NCI-H2107 (cell line): ENCODE measurements at regions not wholly inside any gene's neighbourhood (a gene's known extent, or its start where the extent isn't known, plus 50 kb on each side); places are given as distances from the start of the nearest gene placed in this dataset.

Experiments used
- DNase-seq: peaks from one replicate; lab custom pipeline; 2025; lab: John Stamatoyannopoulos, UW

DNA sequence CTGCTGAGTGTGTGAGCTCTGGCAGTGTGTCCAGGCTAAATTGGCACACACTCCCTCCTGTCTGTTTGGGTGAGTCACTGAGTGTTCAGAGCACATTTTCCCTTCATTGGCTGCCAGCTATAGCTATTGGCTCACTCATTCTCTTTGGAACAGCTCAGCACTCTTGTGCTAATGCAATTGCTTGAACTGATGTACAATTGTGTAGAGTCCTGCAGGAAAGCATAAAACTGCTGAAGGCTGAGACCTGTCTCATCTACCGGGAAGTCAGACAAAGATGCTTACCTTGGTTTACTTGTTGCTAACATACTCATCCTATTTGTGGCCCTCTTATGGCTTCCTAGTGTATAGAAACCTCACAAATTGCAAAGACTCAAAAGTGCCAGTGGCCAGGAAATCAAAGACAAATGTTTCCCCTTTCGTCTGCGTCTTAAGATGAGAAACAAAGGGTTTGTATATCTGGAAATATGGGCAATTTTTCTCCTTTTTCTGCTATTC, 351.0 kb downstream of the BCKDHB start:
- no peak for DNase-seq

DNA sequence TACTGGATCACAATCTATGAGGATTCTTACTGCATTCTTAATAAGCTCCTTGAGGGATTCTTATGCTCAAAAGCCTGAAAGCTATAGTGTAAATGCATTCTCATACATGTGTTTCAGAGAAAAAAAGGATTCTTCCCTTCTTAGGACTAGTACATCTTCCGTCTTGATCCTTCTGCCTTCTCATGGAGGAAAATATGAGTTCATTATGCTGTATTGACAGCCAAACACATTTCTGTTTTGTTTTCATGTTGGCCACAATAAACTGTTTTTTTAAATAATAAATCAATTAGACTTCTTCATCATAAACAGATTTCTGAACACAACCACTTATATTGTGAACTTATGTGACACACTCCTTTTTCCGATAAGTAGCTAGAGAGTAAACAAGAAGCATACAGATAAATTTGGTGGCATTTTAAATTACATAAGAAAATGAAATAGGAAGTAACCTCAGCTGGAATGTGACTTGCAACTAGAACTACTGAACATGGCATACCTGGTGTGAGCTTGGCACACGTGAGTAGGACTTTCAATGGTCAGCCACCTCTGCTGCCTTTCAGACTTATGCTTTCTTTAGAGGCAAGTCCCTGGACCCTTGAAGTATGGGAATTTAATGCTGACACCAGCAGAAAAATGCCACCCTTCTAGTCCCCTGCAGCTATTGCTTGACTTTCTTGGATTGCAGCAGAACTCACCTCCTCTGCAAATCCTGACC, 350.4 kb downstream of the BCKDHB start:
- no peak for DNase-seq

DNA sequence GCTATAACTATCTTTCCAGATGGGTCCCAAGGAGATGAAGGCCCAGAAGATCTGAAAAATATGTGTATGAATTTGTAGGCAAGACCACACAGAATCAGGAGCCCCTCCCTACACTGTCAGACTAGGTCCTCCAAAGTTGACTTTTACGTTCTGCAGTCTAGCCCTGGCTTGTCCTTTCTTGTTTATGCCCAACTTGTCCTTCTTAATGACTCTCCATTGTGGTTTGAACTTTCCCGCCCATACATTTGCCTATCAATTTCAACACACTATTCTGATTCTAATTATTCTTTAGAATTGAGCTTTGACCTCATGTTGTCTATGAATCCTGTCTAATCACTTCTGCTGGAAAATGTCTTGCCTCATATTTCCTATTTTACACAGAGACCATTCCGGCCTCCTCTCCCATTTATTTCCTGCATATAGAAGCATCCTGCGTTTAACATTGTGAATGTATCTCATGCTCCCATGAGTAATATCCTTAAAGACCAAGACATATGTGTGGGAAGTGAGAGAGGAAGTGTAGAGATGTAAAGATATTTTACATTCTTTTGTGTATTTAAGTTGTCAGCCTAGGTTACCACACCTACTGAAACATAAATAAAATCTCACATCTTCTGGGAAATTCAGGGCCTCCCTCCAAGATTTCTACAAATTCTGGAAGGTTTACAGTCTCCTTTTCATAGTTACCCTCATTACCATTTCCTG, 348.3 kb downstream of the BCKDHB start:
- DNase-seq, result no peak

DNA sequence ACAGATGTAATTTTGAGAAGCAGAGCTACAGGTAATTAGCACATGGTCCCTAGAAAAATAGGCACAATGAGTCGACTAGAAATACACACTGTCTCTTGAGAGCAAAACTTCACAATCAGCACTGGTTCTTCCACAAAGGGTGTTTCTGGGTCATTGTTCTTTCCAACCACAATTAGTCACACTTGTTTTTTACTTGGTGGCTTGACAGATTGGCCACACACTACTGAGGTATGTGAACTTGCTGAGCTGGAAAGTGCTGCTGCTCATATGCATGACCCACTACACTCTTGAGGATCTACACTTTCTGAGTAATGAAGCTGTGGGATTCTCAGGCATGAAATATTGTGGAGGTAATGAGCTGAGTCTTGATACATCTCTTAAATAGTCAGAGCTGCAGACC, 347.7 kb downstream of the BCKDHB start:
- DNase-seq, result no peak

DNA sequence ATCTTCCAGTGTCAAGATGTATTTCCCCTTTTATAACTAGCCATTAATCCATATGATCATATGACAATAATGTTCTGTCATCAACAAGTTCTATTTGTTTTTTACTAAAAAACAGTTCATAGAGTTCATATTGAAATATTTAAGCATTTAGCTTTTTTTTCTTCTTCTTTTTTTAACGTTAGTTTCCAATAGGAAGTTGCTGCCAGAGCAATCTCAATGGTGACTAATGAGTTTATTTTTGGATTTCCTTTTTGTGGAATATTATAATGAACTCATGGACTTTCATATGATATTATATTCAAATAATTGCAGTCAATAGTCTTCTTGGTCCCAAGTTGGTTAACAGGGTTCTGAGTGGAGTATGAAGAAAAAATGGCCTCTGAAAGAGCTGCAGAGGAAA, 343.3 kb downstream of the BCKDHB start:
- no peak for DNase-seq

DNA sequence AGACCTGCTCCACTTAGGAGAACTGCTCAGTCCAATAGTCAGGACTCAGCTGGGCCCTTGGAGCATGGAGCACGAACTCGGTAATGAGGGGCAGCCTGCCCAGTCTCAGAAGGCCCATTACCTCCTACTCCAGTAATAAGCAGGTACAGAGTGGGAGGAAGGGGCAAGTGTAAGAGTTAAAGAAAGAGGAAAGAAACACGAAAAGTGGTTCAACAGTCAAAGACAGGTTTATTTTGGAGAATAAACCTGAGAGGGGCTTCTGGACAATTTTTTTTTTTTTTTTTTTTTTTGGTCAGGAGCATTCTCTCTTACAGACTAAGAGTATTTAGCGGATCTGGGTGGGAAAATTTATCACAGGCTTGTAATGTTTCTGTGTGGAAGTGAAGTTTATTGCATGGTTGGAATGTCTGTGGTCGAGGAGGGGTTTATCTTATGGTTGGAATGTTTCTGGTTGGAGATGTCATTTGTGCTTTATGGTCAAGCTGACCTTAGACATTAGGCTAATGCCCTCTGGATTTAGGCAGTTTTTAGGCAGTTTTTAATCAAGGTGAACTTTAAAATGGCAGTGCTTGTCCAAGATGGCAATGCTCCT, 340.1 kb downstream of the BCKDHB start:
- no peak for DNase-seq

DNA sequence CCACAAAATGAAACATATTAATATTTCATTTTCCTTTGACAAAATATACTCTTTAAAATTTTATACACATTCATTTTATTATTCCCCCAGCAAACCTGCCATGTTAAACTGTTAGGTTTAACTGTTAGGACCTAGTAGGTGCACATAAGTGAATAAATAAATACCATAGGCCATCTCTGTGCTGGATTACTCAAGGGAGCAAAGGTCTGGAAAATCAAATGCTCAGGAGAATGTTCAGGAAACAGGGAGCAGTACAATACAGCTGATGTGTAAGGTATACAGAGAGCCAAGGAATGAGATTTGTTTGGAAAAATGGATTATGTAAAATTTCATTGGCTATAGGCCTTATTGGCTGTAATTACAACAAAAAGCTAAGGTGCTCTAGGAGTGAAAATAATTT, 339.3 kb downstream of the BCKDHB start:
- no peak for DNase-seq

DNA sequence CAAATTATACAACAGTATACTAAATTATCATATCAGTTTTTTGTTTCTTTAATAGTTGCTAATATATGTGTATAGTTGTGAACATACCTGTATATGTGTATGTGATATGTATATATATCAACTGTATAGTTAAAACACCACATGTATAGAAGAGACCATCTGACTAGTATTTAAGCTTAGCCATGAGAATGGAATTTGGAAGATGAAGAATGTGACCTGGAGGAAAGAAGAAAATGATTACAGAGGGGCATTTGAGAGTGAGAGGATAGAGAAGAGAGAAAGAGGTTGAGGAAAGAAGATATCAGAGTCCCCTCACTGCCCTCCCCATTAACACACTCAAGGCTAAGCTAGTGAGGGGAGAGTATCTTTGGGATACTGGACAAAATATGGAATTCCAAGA, 335.9 kb downstream of the BCKDHB start:
- DNase-seq, result no peak

DNA sequence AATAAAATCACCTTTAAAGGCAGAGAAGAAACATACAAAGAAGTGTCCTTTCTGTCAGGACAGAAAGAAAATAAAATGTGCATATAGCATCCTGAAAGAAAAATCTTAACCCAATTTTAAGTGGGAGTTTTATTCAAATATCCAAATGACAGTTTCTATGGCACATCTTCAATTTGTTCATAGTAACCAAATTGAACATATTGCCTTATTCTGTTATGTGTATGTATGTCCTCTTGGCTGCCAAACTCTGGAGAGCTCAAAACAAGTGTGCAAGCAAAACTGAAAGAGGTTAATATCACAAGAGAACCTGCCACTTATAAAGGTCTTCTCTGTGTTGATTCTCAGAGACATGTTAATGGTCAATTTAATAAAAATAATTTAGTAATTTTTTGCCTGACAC, 334.7 kb downstream of the BCKDHB start:
- no peak for DNase-seq

DNA sequence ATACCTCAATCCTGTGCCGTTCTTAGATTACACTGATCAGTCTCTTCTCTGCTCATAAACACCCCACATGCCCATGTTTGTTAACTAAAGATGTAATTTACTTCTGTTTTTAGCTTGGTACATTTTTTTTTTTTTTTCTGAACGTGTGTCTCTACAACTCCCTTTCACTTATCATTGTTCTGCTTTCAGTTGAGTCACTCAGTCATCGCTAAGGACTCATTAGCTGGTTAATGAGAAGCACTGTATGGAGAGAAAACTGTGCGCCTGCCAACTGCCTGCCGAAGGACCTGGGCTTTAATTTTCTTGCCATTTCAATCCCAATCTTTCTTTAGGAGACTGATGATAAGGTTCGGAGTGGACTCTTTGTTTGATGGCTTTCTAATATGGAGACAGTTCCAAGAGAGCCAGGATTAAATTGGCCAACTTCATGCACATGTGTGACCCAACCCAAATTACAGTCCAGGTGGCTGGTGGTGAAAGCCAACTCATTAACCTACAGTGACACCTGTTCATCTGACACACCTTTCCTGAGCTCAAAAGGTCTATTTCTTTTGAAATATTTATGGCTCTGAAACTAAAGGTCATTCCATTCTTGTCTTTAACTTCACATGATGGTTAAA, 334.1 kb downstream of the BCKDHB start:
- DNase-seq, result no peak

DNA sequence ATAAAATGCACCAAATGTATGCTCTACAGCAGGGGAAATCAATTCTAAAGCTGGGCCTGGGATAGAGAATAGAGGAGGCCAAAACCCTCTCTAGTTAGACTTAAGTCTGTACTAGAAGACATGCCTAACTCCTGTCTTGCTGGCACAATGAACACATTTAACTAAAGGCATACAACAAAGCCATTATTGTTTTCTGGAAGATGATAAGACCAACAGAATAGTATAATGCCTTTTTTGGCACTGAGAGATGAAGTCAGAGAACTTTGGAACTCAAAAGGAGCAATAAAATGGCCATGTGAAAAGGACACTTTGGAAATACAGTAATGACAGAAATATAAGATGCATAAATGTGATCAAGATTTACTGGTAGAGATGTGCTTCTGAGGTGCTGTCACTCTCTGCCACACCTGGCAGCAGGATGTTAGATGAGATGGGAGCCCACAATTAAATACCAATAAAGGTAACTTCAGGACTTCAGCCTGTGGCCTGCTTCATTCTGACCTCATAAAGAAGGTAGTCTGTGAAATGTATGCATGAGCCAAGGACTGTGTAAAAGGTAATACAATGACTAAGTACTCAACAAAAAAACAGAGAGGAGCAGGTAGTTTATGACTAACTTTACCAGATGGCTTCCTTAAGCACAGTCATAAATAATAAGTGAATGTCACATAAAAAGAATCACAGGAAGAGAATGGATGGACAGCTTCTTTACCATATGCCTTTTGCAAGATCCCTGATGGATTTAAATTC, 333.4 kb downstream of the BCKDHB start:
- no peak for DNase-seq

DNA sequence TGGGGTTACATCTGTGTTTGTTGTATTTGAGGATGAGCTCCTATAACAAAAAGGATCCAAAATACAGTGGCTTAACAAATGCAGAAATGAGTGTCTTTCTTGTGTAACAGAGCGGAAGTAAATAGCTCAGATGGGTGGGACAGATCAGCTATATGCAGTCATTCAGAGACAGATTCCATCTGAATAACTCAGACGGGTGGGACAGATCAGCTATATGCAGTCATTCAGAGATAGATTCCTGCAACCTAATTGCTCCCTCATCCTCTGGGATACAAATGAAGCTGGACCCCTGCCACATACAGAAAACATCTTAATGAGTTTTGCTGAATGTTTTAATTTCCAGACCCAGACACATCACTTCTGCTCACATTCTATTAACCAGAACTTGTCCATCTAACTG, 332.3 kb downstream of the BCKDHB start:
- DNase-seq, result no peak

DNA sequence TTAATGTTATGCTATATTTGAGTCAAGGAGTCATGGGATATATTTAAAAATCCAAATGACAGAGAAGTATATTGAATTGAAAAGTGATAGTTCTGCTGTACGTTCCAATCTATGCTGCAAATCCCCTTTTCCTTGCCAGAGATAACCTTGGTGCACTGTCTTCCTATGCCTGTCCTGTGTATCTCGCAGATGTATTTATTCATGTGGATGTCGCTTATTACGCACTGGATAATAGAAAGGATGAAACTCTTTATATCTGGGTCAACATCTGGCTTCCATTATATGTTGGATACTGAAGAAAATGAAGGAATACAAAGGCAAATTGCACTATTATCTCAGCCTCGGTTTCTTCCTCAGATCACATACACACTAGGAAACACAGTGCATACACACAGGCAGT, 331.3 kb downstream of the BCKDHB start:
- no peak for DNase-seq

DNA sequence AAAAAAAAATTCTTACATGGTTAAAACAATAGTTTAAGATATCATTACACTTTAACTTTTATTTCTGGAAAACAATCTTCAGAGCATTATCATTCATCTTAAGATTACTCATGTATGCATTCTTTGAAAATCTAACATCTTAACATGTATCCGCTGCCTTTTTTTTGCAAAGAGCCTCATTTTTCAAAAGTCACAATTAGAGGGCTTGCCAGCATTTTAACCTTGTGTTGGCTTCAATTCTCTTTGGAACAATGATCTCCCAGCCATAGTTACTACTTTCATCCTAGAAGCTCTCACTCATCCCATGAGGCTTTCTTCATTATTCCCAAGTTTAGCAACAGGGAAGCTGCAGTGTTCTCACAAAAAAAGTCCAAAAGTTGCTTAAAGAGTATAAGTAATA, 330.8 kb downstream of the BCKDHB start:
- DNase-seq, result no peak

DNA sequence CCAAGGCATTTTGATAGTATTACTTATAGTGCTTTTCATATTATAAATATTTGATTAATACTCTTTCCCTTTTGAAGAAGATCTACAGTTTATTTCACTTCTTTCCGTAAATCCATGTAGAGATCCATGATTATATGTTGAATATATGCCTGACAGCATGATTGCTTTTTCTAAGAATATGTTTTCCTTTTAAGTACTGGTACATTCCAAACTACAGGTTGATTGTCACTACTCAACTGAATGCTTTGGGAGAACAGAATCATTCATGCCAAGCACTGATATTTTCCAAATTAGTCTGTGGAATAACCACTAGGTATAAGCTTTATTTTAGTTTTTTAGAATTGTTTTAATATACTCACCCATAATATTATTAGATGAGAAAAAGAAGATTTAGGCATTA, 330.2 kb downstream of the BCKDHB start:
- DNase-seq, result no peak

DNA sequence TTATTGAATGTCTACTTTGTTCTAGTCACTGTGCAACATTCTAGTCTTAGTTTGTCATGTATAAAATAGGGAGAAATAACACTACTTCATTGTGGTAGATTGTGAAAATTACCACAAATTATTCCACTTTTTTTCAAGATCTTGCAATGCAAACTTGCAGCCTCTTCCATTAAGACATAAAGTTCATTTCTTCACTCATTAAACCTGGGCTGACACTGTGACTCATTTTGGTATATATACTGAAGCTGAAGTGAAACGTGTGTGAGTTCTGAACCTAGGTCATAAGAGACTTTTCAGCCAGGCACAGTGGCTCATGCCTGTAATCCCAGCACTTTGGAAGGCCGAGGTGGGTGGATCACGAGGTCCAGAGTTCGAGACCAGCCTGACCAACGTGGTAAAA, 329.0 kb downstream of the BCKDHB start:
- no peak for DNase-seq

DNA sequence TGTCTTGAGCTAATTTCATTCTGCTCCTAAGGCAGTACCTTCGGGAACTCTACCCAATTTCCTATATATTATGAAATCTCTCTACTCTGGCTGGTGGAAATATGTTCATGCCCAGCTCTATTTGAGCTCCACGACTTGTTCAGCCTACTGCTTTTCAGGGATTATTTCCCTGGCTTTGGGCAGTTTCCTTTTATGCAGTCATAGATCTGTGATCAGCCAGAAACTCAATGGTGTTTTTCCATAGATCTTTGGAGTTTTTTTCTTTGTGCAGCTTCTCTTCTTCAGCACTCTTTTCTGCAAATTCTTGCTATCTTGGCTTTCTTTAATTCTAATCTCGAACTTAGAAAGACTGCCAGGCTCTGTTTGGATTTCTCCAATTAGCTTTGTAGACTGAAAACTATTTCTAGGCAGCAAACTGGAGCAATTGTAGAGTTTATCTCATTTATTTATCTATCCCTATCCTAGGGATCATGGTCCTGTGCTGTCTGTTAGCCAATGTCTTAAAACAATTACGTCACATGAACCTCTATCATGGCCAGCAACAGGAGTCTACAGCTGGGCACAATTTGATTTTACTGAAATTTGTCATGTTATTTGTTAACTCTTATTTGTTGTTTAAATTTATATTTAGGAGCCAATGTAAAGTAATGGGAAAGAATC, 328.4 kb downstream of the BCKDHB start:
- no peak for DNase-seq

DNA sequence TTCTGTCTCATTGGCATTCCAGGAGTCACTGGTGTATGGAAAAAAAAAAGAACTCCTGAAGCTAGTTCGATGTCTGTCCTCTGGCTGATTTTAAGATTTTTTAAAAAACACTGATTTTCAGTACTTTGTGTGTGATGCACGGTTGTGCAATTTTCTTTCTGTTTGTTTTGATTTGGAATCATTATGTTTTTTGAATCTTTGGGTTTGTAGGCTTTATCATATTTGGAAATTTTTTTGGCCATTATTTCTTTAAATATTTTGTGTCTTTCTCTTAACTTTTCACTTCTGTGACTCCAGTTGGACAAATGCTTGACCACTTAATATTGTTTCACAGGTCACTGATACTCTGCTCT, 327.2 kb downstream of the BCKDHB start:
- DNase-seq, result no peak

DNA sequence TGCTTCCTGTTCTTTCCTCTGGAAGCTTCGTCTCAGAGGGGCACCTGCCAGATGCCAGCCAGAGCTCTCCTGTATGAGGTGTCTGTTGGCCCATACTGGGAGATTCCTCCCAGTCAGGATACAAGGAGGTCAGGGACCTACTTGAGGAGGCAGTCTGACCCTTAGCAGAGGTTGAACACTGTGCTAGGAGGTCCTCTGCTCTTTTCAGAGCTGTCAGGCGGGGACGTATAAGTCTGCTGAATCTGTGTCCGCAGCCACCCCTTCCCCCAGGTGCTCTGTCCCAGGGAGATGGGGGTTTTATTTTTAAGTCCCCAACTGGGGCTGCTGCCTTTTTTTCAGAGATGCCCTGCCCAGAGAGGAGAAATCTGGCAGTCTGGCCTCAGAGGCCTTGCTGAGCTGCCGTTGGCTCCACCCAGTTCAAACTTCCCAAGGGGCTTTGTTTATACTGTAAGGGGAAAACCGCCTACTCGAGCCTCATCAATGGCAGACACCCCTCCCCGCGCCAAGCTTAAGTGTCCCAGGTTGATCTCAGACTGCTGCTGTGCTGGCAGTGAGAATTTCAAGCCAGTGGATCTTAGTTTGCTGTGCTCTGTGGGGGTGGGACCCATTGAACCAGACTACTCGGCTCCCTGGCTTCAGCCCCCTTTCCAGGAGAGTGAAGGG, 326.7 kb downstream of the BCKDHB start:
- no peak for DNase-seq

DNA sequence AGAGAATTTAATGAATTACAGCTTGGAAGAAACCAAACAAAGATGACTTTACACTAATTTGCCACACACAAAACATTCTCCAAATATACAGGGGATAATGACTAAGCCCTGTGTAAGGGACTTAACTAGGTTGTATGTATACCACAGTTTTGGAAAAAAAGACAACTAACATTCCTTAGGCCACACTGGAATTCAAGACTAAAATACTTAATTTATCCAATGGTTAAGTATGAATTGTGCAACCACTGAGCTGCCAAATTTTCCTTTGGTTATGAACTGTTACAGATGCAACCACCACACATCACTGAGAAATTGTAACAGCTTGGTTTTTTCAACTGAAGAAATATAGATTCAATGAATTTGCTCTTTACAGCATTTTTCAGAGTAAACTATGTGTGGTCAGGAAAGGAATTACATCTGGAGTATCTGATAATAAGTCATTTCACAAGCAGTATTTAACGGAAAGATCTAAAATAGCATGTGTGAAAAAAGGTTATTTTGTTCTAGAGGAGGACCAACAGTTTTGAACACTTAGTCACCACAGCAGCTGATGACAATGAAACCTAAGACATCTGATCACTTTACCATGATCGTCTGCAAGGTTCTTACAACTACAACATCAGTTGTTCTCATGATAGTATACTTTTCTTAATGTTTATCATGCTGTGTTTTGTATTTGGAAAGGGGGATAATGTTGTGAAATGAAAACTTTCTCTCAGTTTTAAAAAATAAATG, 318.8 kb downstream of the BCKDHB start:
- DNase-seq, result no peak

DNA sequence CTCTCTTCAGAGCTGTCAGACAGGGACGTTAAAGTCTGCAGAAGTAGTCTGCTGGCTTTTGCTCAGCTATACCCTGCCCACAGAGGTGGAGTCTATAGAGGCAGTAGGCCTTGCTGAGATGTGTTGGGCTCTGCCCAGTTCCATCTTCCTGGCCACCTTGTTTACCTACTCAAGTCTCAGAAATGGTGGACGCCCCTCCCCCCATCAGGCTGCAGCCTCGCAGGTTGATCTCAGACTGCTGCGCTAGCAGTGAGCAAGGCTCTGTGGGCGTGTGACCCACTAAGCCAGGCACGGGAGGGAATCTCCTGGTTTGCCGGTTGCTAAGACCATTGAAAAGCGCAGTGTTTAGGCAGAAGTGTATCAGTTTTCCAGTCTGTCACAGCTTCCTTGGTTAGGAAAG, 305.0 kb downstream of the BCKDHB start:
- no peak for DNase-seq
